BLaER1 (cell line): ENCODE measurements at regions not wholly inside any gene's neighbourhood (a gene's known extent, or its start where the extent isn't known, plus 50 kb on each side); places are given as distances from the start of the nearest gene placed in this dataset.

ENCODE experiments used
- H3K27ac ChIP-seq: shearing (Covaris generic); formaldehyde crosslinking; 2 replicates; pipeline ENCODE4 v1.8.1; 2022
- H3K27me3 ChIP-seq: shearing (Covaris generic); formaldehyde crosslinking; 2 replicates; pipeline ENCODE4 v1.8.1; 2022
- H3K36me3 ChIP-seq: shearing (Covaris generic); formaldehyde crosslinking; 2 replicates; pipeline ENCODE4 v1.8.1; 2022
- H3K4me1 ChIP-seq: shearing (Covaris generic); formaldehyde crosslinking; 2 replicates; pipeline ENCODE4 v1.8.1; 2022
- H3K4me2 ChIP-seq: shearing (Covaris generic); formaldehyde crosslinking; 2 replicates; pipeline ENCODE4 v1.8.1; 2022
- H3K4me3 ChIP-seq: shearing (Covaris generic); formaldehyde crosslinking; 2 replicates; pipeline ENCODE4 v1.8.1; 2022
- H3K9ac ChIP-seq: shearing (Covaris generic); formaldehyde crosslinking; 2 replicates; pipeline ENCODE4 v1.8.1; 2022
- H3K9me3 ChIP-seq: shearing (Covaris generic); formaldehyde crosslinking; 2 replicates; pipeline ENCODE4 v1.8.1; 2022
- H4K20me1 ChIP-seq: shearing (Covaris generic); formaldehyde crosslinking; 2 replicates; pipeline ENCODE4 v1.8.1; 2022
- Cebpa-rat ChIP-seq: shearing (Covaris generic); IDR thresholded peaks from 2 replicates; pipeline ENCODE4 v1.8.1; 2022

DNA sequence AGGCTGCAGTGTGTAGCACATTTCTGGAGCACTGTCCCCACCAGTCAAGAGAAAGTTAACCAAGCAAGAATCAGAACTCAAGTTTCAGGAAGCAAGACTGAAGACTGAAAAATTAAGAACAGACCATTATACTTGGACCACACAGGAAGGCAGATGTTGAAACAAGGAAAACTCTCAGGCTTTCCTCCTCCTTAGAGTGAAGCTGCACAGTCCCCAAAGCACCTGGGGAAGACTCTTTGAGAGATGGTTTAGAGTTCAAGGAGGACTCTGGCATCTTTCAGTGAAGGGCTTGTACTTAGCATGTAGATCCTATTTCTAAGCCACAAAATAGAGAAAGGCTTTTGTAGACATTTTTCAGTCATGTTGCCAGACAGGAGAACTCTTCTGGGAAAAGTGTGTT lies 113.7 kb upstream of the KCTD3 start:
- Histone ChIP-seq H3K4me1 (no peaks in the 10 kb centered on the region), H3K27me3 (no peaks in the 10 kb centered on the region), H3K4me3 (no peak overlapping the region), H3K27ac (no peak overlapping the region), H3K4me2 (no peak overlapping the region), H3K36me3 (no peaks in the 10 kb centered on the region), H4K20me1 (no peaks in the 10 kb centered on the region), H3K9me3 (no peaks in the 10 kb centered on the region), H3K9ac (no peak overlapping the region)
- no peak for TF ChIP-seq Cebpa-rat

- H4K20me1 ChIP-seq: no peaks in the 10 kb centered on the region
- H3K4me1 ChIP-seq: no peaks in the 10 kb centered on the region
- H3K27me3 ChIP-seq: no peaks in the 10 kb centered on the region
- H3K9ac ChIP-seq: no peak overlapping the region
- H3K36me3 ChIP-seq: no peaks in the 10 kb centered on the region
- no peak overlapping the region for H3K4me3 ChIP-seq
- no peaks in the 10 kb centered on the region for H3K9me3 ChIP-seq
- no peak overlapping the region for H3K4me2 ChIP-seq
- H3K27ac ChIP-seq: no peak overlapping the region
- no peak for TF ChIP-seq Cebpa-rat
Observed at GRCh38 chr1:215457213-215457612, 109.9 kb upstream of the KCTD3 start.

- Histone ChIP-seq H3K4me2 (no peak overlapping the region), H4K20me1 (no peaks in the 10 kb centered on the region), H3K9ac (no peak overlapping the region), H3K27ac (no peak overlapping the region), H3K36me3 (no peaks in the 10 kb centered on the region), H3K4me3 (no peak overlapping the region), H3K27me3 (no peaks in the 10 kb centered on the region), H3K9me3 (no peaks in the 10 kb centered on the region), H3K4me1 (no peaks in the 10 kb centered on the region)
- no peak for TF ChIP-seq Cebpa-rat
Observed at GRCh38 chr1:215458104-215458503, 109.0 kb upstream of the KCTD3 start.

- TF ChIP-seq Cebpa-rat: no peak
- Histone ChIP-seq H3K4me1 (no peaks in the 10 kb centered on the region), H3K4me2 (no peak overlapping the region), H4K20me1 (no peaks in the 10 kb centered on the region), H3K27ac (no peak overlapping the region), H3K27me3 (no peaks in the 10 kb centered on the region), H3K4me3 (no peak overlapping the region), H3K9ac (no peak overlapping the region), H3K9me3 (no peaks in the 10 kb centered on the region), H3K36me3 (no peaks in the 10 kb centered on the region)
Observed at GRCh38 chr1:215458562-215458961, 108.5 kb upstream of the KCTD3 start.

DNA sequence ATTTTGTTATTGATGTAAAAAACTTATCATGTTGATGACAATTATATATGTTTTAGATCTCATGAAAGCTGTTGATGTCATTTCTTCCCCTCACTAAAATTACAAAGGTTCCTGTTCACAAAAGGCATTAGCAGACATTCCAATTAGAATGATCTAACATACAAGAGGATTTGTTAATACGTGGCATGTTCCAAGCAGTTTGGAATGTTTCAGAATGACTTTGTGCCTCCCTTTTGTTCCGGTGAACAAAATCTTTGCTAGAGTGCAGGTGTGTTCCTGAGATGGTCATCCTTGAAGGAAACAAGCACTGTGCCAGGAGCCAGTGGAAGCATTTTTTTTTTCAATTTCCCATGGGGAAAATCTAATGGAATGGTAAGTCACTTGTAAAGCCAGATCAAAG lies 108.0 kb upstream of the KCTD3 start:
- no peak for TF ChIP-seq Cebpa-rat
- no peak overlapping the region for H3K4me2 ChIP-seq
- H3K4me3 ChIP-seq: no peak overlapping the region
- H3K27me3 ChIP-seq: no peaks in the 10 kb centered on the region
- H3K4me1 ChIP-seq: no peaks in the 10 kb centered on the region
- H3K9ac ChIP-seq: no peak overlapping the region
- no peaks in the 10 kb centered on the region for H4K20me1 ChIP-seq
- H3K36me3 ChIP-seq: no peaks in the 10 kb centered on the region
- no peak overlapping the region for H3K27ac ChIP-seq
- H3K9me3 ChIP-seq: no peaks in the 10 kb centered on the region

DNA sequence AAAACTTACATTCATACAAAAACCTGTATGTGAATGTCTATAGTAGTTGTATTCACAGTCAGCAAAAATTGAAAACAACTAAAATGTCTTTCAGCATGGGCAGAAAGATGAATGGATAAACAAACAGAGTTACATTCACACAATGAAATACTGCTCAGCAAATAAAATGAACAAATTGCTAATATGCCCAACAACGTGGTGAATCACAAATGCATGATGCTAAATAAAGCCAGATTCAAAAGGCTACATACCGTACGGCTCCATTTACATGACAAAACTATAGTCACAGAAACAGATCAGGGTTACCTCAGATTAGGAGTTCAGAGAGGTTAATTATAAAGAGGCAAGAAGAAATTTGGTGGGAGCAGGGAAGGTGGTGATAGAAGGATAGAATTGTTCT lies 100.7 kb upstream of the KCTD3 start:
- H3K4me1 ChIP-seq: no peaks in the 10 kb centered on the region
- no peak overlapping the region for H3K4me2 ChIP-seq
- H3K4me3 ChIP-seq: no peak overlapping the region
- no peaks in the 10 kb centered on the region for H3K9me3 ChIP-seq
- TF ChIP-seq Cebpa-rat: no peak
- H3K9ac ChIP-seq: no peak overlapping the region
- no peak overlapping the region for H3K27ac ChIP-seq
- no peaks in the 10 kb centered on the region for H4K20me1 ChIP-seq
- no peaks in the 10 kb centered on the region for H3K36me3 ChIP-seq
- no peaks in the 10 kb centered on the region for H3K27me3 ChIP-seq

GRCh38 chr1:215471463-215471862 lies 95.6 kb upstream of the KCTD3 start:
- Histone ChIP-seq H3K4me2 (no peak overlapping the region), H3K36me3 (no peaks in the 10 kb centered on the region), H3K27ac (no peak overlapping the region), H3K4me3 (no peak overlapping the region), H3K9me3 (no peaks in the 10 kb centered on the region), H3K27me3 (no peaks in the 10 kb centered on the region), H4K20me1 (no peaks in the 10 kb centered on the region), H3K9ac (no peak overlapping the region), H3K4me1 (no peaks in the 10 kb centered on the region)
- TF ChIP-seq Cebpa-rat: no peak

GRCh38 chr1:215472723-215473122 lies 94.4 kb upstream of the KCTD3 start:
- H4K20me1 ChIP-seq: no peaks in the 10 kb centered on the region
- no peak overlapping the region for H3K4me2 ChIP-seq
- H3K4me3 ChIP-seq: no peak overlapping the region
- no peaks in the 10 kb centered on the region for H3K36me3 ChIP-seq
- TF ChIP-seq Cebpa-rat: no peak
- H3K9me3 ChIP-seq: peaks cover 12% of the 10 kb centered on the region
- H3K27ac ChIP-seq: no peak overlapping the region
- H3K4me1 ChIP-seq: no peaks in the 10 kb centered on the region
- H3K27me3 ChIP-seq: no peaks in the 10 kb centered on the region
- no peak overlapping the region for H3K9ac ChIP-seq

- H3K9me3 ChIP-seq: peaks cover 18% of the 10 kb centered on the region
- no peak overlapping the region for H3K27ac ChIP-seq
- TF ChIP-seq Cebpa-rat: no peak
- no peak overlapping the region for H3K4me2 ChIP-seq
- H3K9ac ChIP-seq: no peak overlapping the region
- no peaks in the 10 kb centered on the region for H4K20me1 ChIP-seq
- no peaks in the 10 kb centered on the region for H3K36me3 ChIP-seq
- H3K27me3 ChIP-seq: no peaks in the 10 kb centered on the region
- H3K4me3 ChIP-seq: no peak overlapping the region
- H3K4me1 ChIP-seq: peaks cover 3% of the 10 kb centered on the region; the same call in 1 of the 2 replicates
Observed at GRCh38 chr1:215473943-215474342, 93.2 kb upstream of the KCTD3 start.

DNA sequence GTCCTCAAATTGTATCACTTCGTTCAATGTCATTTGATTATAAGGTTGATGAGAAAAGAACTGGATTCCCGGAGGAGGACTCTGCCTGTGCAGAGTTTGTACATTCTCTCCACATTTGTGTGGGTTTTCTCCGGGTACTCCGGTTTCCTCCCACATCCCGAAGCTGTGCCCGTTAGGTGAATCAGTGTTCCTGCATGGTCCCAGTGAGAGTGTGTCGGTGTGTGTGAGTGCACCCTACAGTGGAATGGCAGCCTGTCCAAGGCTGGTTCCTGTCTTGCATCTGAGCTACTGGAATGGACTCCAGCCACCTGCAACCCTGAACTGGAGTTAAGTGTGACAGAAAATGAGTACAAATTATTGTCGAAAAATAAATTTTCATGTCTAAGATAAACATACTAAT lies 92.2 kb upstream of the KCTD3 start:
- H3K9me3 ChIP-seq: peaks cover 18% of the 10 kb centered on the region
- no peak overlapping the region for H3K9ac ChIP-seq
- no peak overlapping the region for H3K27ac ChIP-seq
- no peak overlapping the region for H3K4me2 ChIP-seq
- no peak for TF ChIP-seq Cebpa-rat
- H3K4me3 ChIP-seq: no peak overlapping the region
- no peaks in the 10 kb centered on the region for H3K27me3 ChIP-seq
- H4K20me1 ChIP-seq: no peaks in the 10 kb centered on the region
- H3K4me1 ChIP-seq: peaks cover 3% of the 10 kb centered on the region; the same call in 1 of the 2 replicates
- H3K36me3 ChIP-seq: no peaks in the 10 kb centered on the region

- TF ChIP-seq Cebpa-rat: no peak
- H3K9me3 ChIP-seq: peaks cover 18% of the 10 kb centered on the region
- H3K4me2 ChIP-seq: no peak overlapping the region
- peaks cover 3% of the 10 kb centered on the region; the same call in 1 of the 2 replicates for H3K4me1 ChIP-seq
- no peak overlapping the region for H3K27ac ChIP-seq
- no peak overlapping the region for H3K9ac ChIP-seq
- no peaks in the 10 kb centered on the region for H4K20me1 ChIP-seq
- H3K36me3 ChIP-seq: no peaks in the 10 kb centered on the region
- H3K27me3 ChIP-seq: no peaks in the 10 kb centered on the region
- no peak overlapping the region for H3K4me3 ChIP-seq
Observed at GRCh38 chr1:215475796-215476481, 91.2 kb upstream of the KCTD3 start.
